Suppressor macrophage treated with lipopolysaccharide for 1 hour (primary cell): ENCODE measurements at regions not wholly inside any gene's neighbourhood (a gene's known extent, or its start where the extent isn't known, plus 50 kb on each side); places are given as distances from the start of the nearest gene placed in this dataset.
"Not testable (repeated sequence)": the region's sequence is repeated elsewhere in the genome, so short reads cannot be mapped to it uniquely, and the experiment has no call there.

Experiments
- DNase-seq, 3 donors: peaks; one replicate each; pipeline ENCODE4 v3.0.0-alpha.2; 2020 to 2022

DNA sequence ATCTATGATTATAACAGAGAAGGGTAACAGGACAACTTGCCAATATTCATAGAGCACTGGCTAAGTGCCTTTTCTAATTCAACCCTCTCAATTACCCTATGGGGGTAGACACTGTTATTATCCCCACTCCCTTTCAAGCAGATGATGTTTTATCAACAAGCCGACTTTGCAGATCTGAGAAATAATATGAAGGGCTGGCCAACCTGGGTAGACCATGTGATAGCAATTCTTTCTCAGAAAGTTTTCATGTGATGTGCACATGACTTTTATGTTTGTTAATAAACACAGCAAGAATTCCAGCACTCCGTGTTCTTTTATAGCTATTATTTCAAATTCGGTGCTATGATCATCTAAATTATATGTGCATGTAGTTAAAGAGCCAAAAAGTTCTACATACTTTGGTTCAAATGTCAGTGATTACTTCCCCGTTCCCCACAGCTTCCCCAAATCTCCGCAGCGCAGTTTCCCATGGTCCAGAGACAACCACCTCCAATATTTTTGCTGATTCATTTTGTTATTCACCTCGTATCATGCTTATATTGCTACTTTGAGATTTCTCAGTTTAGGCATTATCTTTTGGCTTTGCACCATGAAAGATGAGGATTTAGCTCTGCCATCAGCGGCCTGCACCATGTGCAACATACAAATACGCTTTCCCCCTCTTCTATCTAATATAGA, 96.7 kb upstream of the GADD45A start:
- peak; percentile 52 to 57 (median 56) for DNase-seq

DNA sequence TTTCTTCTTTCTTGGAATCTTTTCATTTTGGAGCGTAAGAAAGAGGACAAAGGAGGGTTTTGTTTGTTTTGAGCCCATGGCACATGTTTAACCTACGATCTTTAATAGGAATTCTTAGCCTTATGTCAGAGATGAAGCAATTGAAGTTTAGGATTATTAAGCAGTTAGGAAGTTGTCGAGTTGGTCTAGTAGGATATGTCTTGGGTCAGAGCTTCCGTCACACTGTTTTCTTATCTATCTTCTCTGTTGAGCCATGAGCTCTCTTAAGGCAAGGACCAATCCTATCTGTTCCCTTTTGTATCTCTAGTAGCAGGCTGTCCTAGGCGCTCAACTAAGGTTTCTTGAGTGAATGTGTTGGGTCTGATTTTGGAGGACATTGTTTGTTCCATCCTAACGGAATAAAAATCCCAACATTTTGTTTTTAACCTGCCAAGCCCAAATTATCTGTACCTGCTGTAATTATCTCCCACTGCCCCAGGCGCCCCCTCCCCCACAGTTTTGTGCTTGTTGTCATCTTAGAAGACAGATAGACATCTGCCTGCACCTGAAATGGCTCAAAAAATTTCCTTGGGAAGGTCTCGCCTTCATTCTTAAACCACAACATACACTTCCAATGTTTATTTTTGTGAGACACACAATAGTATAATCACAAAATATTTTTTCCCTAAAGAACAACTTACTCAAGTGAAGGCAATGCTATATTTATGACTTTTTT, 95.3 kb upstream of the GADD45A start:
- no peak for DNase-seq

DNA sequence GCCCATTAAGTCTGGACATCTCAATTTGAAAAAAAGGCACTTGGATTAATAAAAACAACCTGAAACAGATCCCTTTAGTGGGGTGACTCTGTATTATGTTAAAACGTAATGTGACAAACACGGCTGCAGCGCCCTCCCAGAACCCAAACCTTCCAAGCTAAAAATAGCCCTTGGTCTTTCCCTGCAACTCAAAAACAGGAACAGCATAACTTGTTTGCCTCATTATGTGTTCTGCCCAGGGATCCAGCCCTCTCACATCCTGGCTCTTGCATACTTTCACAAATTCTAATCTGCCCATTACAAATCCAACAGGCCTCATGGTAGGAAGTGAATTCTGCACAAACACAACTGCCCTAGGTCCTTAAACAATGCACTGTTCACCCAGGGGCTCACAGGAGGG, 94.7 kb upstream of the GADD45A start:
- peak; percentile 81 to 86 (median 83) for DNase-seq

DNA sequence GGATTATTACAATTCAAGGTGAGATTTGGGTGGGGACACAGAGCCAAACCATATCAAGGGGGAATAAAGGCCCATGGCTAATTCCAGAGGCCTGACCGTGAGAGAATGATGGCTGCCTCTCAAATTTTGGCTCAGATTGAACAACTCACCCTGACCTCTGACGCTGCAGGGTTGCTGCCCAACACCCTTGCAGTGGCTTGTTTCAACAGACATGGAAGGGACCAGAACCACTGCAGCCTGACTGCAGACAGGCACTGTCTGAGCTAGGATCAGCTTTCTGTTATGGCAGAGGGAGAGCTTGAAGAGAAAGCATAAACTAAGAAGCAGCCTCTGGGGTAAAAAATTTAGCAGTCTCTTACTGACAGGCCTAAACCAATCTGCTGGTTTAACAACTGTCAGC, 90.2 kb upstream of the GADD45A start:
- DNase-seq = no peak

DNA sequence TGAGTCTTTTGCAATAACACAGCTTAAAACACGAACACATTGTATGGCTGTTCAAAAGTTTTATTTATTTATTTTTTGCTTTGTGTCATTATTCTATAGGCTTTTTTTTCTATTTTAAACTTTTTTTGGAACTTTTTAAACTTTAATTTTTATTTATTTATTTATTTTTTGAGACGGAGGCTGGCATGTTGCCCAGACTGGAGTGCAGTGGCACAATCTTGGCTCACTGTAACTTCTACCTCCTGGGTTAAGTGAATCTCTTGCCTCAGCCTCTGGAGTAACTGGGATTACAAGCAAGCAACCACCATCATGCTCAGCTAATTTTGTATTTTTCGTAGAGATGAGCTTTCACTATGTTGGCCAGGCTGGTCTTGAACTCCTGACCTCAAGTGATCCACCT, 88.3 kb upstream of the GADD45A start:
- DNase-seq = no peak

DNA sequence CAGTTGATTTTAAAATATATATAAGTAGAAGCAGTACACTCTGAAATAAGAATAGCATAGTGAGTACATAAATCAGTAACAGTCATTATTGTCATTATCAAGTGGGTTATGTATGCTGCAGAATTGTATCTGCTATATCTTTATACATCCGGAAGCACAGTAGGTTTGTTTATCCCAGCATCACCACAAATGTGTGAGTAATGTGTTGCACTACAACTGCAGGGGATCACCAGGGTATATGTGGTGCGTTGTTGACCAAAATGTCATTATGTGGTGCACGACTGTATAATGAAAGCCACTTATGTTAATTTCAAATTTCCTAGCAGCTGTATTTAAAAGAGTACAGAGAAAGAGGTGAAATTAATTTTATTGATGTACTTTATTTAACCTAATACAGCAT, 87.7 kb upstream of the GADD45A start:
- DNase-seq = no peak

DNA sequence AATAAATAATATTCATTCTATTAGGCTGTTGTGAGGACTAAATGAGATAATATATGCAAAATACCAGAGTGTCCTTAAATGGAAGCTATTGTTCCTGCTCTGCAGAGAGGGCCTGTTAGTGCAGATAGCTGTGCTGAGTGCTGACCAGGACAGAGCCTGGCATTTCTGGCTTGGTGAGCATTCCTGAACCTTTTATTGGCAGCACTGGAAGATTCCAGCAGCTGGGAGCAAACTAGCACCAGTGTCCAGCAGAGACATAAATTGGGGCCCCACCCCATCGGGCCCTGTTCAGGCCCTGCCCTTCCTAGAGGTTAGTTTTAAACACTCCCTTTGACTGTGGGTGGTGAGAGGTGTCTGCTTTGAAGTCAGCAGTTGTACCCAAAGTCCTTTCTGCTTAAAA, 85.9 kb upstream of the GADD45A start:
- no peak for DNase-seq

DNA sequence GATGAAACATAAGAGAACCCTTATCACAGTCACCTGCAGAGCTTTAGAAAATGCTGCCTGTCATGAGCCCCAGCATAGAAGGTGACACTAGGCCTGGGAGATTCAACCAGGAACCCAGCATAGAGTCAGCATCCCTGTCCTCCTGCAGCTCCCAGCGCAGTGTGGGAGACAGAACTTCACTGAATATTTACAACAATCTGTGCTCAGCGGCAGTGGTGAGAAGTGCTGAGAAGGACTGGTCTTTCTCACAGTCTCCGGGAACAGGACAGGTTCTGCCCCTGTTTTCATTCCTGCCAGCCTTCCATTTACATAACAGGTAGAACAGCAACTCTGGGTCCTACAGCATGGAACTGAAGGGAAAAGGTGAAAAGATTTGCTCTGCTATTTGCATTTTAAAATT, 83.5 kb upstream of the GADD45A start:
- no peak for DNase-seq

DNA sequence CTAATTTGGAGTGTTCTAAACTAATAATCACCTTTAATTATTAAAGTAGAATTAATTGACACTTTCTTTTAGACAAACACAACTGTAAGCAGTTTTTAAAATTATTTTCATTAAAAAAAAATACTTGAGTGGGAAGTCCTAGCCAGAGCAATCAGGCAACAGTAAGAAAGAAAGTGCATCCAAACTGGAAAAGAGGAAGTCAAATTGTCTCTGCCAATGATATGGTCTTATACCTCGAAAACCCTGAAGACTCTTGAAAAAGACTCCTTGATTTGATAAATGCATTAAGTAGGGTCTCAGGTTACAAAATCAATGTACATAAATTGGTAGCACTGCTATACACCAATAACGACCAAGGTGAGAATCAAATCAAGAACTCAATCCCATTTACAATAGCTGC, 83.0 kb upstream of the GADD45A start:
- DNase-seq = peak; percentile 18 to 48 (median 47)

DNA sequence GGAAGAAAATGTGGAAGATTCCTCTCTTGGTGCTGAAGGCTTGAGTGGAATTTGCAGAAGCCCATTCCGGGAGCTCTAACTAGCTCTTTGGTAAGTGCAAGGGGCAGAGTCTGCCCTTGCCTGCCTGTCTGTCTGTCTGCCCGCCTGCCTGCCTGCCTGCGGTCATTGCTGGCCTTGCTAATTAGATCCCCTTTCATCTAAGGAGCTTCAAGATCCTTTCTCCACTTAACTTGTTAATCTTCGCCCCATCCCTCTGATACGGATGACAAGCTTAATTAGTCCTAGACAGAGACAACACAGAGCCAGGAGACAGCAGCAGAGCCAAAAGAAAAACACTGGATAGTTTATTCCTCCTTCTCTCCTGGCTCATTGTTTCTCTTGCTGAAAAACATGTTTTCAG, 80.2 kb upstream of the GADD45A start:
- DNase-seq = no peak

DNA sequence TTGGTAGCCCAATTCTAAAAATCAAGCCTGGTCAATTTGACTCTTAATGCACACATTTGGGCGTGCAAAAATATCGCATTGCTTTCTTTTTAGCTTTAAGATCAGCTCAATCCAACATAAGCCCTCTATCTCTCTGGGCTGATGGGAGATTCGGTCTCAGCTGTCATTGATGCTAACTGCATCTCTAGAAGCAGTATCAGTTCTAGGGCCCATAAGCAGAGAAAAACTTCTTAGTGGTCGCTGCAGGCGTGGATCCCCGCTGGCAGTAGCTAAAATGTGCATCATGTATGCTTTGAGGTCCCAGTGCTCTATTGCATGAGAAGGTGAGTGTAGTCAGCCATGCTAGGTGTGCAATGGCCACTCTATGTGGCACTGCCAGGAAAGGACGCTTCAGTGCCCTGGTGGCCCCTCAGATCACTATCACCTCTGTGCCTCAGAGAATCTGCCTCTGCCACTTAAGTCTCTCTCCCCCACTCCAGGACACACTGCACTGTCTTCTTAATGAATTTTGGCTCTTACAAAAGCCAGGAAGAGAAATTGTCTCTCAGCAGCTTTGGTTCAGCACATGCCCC, 79.7 kb upstream of the GADD45A start:
- no peak for DNase-seq

DNA sequence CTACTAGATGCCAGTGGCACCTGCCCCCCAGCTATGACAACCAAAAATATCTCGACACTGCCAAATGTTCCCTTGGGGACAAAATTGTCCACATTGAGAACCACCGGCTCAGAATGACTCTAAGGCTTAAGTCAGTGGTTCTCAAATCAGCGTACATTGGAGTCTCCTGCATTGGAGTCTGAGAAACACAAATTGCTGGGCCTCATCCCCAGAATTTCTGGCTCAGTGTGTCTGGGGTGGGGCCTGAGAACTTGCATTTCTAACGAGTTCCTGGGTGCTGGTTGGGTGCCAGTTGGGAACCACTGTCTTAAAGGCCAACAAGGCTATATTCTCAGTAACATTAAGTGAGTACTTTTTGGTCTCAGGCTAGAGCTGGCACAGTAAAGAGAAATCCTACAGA, 77.7 kb upstream of the GADD45A start:
- no peak for DNase-seq

DNA sequence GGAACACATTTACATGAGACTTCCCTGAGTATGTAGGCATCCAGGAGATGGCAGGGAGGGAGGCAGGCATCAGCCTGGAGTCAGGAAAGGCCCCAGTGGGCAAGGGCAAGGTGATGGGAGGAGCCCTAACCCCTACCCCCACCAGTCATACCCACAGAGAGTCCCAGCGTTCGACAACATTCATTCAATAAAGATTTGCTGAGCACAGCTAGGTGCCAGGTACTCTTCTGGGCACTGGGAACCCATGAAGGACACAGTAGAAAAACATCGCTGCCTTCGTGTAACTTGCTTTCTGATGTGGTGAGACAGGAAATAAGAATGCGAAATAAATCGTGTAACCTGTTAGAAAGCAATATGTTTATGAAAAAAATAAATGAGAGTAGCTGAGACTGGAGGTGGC, 77.3 kb upstream of the GADD45A start:
- DNase-seq = no peak

DNA sequence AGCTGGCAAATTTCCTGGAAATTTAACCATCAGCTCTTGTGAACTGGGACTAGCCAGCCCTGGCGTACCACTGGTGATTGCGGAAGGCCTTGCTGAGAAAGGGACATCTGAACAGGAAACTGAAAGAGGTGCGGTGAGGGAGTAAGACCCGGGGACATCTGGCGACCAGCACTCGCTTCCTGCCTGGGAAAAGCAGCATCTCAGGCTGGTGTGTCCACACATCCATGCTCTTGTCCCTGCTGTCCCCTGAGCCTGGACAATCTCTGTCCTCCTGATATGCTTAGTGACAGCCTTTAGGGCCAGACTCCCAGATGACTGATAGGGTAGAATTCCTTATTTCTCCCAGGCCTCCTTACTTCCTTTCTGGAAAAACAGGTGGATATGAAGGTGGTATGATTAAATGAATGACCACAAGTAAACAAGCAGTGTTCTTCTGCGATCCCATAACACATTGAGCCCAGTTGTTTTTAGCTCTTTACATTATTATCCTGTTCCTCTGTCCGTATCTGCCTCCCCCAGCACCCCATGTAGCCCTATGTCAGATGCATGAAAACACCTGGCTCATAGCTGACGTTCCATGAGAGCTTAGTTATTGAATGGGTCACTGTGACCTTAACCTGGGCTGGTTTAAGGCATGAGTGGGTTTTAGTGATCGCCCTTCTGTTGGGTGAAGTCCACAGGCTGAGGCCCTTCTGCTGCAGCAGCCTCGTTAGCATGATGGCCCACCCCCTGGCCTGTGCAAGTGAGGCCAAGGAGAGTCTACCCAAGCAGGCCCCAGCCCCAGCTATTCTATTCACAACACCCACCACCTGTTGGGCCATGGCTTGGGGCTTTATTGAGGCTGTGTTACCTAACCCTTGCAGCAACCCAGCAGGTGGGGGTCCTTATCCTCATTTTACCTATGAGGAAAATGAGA, 76.1 kb upstream of the GADD45A start:
- no peak for DNase-seq

DNA sequence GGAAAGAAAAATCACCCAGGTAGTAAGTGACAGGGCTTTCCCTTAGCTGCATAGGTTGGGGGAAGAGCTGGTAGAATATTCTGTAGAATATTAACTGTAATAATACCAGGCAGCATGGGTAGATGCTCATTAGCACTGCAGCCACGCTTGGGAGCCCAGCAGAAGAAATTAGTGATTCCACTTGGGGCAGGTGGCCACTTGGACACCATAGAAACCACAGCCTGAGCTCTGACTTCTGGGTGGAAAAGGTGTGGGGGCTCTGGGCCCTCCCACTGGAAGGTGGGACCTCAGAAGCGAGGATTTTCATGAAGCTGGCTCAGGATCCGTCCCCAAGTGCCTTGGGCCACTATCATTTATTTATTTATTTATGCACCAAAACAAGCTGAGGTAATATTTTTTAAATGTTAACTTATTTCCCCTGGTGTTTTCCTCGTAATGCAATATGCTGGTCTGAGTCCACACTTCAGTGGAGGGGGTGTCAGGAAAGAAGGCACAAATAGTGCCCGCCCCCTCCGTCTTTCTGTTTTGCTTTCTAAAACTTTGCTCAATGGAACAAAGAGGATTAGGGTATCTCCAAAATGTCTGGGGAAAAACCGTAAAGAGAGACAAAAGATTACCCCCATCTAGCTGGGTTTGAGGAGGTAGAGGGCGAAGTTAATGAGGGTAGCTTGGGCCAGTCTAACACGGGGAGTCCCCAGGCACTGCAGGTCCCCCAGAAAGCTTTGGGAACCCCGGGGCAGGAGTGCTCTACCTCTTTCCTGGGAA, 75.2 kb upstream of the GADD45A start:
- peak in 2 of 3 donors; percentile 18 to 33 for DNase-seq

DNA sequence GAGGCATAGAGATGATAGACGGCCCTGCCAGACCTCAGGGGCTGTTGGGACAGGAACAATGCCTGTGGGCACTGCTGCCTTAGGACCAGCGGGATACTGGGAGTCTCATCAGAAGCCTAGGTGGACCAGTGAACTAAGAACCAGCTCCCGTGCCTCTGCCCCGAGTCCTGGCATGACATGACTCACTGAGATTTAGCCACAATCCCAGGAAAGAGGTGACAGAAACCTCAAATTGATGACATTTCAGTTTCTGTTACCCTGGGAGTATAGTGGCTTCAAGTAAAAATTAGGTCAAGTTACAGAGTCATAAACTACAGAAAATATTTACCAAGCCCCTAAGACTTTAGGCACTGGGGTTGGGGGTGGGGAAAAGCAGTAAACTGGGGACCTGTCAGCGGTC, 74.6 kb upstream of the GADD45A start:
- DNase-seq = no peak

DNA sequence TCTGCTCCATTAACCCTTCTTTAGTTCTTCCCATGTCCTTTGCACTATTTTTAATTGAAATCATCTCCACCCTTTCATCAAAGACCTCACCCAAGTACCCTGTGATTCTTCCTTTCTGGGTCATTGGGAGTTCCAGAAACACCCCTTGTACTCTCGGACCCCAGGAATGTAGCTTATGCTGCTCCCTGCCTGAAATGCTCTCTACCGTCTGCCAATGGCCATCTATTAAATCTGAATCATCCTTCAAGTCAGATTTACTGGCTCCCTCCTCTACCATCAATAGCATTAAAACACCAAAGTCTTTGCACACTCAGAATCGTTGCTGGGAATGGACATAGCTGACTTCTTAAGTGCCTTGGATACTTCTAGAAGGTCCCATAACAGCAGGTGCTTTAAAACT, 73.2 kb upstream of the GADD45A start:
- DNase-seq = no peak

DNA sequence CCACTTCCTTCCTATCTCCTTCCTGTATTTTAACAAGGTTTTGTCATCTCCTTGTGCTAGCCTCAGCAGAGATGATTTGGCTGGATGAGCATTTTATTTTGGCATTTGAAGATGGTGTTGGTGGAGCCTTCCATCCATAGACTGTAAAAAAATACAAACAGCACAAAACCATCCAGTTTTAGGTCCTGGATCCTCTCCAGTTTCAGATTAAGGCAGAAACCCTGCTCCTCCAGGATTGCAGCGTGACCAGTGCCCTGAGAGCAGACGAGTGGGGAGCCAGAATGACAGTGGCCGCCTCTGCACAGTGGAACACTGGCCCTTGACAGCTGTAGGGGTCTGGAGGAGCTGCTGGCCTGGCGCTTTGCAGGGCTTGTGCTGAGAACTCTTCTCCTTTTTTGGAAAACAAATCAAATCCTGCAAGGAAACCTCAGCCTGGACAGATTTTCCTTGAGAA, 72.2 kb upstream of the GADD45A start:
- no peak for DNase-seq

DNA sequence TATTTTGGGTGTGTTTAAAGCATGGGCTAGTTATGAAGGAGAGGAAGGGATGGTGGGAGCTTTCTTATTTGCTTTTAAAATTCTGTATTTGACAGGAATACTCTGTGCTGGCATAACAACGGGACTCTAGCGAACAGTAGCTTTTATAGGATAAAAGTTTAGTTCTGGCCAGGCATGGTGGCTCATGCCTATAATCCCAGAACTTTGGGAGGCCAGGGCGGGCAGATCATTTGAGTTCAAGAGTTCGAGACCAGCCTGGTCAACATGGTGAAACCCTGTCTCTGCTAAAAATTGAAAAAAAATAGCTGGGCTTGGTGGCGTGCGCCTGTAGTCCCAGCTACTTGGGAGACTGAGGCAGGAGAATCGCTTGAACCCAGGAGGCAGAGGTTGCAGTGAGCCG, 71.5 kb upstream of the GADD45A start:
- not testable (repeated sequence) for DNase-seq

DNA sequence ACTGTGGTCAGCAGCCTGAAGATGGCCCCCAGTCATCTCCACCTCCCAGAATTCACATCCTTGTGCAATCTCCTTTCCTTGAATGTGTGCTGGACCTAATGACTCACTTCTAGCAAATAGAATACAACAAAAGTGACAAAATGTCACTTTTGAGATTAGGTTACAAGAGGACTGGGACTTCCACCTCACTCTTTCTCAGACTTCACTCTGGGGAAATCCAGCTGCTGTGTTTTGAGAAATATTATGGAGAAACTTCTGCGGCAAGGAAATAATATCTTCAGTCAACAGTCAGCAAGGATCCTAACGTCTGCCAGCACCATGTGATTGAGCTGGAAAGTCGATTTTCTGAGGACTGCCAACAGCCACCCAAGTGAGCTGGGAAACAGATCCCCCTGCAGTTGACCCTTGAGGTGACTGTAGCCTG, 70.5 kb upstream of the GADD45A start:
- peak; percentile 55 to 70 (median 55) for DNase-seq

DNA sequence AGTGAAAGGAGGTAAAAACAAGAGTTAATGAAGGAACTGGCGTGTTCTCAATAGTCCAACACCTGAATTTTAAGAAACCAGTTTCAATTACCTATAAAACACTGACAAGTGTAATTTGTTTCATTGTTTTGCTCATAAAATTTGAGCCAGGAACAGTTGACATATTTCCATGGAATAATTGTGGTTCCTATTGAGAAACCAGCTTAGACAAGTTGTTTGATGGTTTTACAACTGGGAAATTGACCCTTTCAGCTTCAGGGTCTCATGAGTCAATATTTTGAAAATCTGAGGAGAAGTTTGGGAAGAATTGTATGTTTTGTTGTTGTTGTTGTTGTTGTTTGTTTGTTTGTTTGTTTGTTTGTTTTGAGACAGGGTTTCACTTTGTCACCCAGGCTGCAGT, 69.1 kb upstream of the GADD45A start:
- no peak for DNase-seq

DNA sequence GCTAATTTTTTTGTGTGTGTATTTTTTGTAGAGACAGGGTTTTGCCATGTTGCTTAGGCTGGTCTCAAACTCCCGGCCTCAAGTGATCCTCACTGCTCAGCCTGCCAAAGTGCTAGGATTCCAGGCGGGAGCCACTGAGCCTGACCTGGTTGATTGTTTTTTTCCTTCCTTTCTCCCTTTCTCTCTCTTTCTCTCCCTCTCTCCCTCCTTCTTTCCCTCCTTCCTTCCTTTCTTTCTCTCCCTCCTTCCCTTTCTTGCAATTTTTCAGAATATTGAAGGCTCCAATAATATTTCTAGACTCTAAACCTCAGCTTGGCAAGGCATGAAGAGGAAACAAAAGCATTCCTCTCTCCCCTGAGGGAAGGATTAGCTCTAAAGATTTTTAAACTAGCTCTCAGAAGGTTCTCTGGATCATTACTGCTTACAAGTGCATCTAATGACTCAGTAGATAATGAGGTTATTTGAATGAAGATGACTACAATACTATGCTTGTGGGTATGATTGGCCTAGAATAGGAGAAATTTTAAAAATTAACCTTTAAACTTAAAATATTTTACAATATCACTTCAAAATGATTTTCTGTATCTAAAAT, 68.5 kb upstream of the GADD45A start:
- no peak for DNase-seq
